ENCODE measurements at regions not wholly inside any gene's neighbourhood (a gene's known extent, or its start where the extent isn't known, plus 50 kb on each side); places are given as distances from the start of the nearest gene placed in this dataset.

DNA sequence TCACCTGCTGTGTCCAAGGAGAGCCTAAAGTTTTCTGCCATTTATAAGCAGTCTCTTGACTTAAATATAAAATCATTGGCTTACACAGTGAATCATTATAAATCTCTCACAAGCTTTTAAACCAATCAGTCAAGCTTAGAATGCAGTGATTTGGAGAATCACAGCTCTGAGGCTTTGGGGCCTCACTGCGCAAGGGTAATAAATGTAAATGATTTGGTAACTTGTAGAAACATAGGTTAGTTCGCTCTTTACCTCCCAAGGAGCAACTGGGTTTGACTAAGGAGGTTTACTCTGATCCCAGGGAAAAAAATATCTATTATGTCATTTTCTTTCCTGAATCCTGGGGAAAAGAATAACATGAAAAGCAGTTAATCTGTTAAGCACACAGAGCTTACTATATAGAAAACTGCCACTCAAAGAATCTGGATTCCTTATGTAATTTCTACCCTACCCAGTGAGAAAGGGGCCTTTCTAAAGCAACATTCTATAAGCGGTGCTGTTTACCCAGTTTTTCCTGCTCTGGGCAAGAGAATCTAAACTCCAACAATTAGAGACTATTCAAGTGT is 128.2 kb downstream of the MZT1 start:
- Histone ChIP-seq H3K79me2 (ENCODE audit: low read depth) (no peaks in the 10 kb centered on the region), H4K20me1 (ENCODE audit: low read depth) (no peaks in the 10 kb centered on the region), H3K9me3 (ENCODE audit: low read depth) (no peaks in the 10 kb centered on the region), H3K4me2 (no peak overlapping the region), H3K36me3 (no peaks in the 10 kb centered on the region), H2AFZ (replicated peaks) (no peak overlapping the region), H3K9ac (no peak overlapping the region), H3F3A (ENCODE audit: low read depth) (no peaks in the 10 kb centered on the region), H3K4me1 (peaks cover 3% of the 10 kb centered on the region), H3K4me3 (no peak overlapping the region), H3K27me3 (no peaks in the 10 kb centered on the region), H3K27ac (no peak overlapping the region)
- no peaks in the 10 kb centered on the region for H3K9me3 Mint-ChIP-seq
- H3K4me3 Mint-ChIP-seq, result no peak overlapping the region
- no peaks in the 10 kb centered on the region for H3K36me3 Mint-ChIP-seq
- H3K4me1 Mint-ChIP-seq, result peaks cover 13% of the 10 kb centered on the region
- TF ChIP-seq EZH2 (IDR thresholded peaks at IDR 0.05) (no peak), EZH2phosphoT487 (IDR thresholded peaks at IDR 0.05) (no peak)
- TF ChIP-seq, protein P1, sequence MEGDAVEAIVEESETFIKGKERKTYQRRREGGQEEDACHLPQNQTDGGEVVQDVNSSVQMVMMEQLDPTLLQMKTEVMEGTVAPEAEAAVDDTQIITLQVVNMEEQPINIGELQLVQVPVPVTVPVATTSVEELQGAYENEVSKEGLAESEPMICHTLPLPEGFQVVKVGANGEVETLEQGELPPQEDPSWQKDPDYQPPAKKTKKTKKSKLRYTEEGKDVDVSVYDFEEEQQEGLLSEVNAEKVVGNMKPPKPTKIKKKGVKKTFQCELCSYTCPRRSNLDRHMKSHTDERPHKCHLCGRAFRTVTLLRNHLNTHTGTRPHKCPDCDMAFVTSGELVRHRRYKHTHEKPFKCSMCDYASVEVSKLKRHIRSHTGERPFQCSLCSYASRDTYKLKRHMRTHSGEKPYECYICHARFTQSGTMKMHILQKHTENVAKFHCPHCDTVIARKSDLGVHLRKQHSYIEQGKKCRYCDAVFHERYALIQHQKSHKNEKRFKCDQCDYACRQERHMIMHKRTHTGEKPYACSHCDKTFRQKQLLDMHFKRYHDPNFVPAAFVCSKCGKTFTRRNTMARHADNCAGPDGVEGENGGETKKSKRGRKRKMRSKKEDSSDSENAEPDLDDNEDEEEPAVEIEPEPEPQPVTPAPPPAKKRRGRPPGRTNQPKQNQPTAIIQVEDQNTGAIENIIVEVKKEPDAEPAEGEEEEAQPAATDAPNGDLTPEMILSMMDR (IDR thresholded peaks at IDR 0.05), result no peak
- no peak for DNase-seq (ENCODE audit: low spot score)
- H3K27ac Mint-ChIP-seq, result no peak overlapping the region
- peaks cover 2% of the 10 kb centered on the region for H3K27me3 Mint-ChIP-seq (ENCODE audit: insufficient read depth, low read depth)

DNA sequence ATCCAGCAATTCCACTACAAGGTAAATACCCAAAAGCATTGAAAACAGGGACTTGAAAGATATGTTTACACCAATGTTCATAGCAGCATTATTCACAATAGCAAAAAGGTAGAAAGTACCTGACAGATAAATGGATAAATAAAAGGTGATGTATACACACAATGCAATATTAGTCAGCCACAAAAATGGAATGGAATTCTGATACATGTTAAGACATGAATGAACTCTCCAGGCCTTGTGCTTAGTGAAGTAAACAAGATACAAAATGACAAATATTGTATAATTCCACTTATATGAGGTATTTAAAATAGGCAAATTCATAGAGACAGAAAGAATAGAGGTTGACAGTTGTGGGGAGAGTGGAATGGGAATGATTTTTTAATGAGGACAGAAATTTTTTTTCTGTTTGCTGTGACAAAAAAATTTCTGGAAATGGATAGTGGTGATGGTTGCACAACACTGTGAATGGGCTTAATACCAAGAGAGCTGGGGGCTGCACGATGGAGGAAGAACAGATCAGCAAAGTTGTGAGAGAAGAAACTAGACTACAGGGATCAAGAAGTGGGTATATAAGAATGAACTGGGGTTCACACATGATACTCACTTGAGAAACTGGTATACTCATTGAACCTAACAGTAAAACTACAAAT is 137.2 kb downstream of the MZT1 start:
- H3K27me3 Mint-ChIP-seq (ENCODE audit: insufficient read depth, low read depth), result no peaks in the 10 kb centered on the region
- Histone ChIP-seq H3K9ac (no peak overlapping the region), H3K4me3 (no peak overlapping the region), H3K4me1 (no peaks in the 10 kb centered on the region), H3K27ac (no peak overlapping the region), H3K79me2 (ENCODE audit: low read depth) (no peaks in the 10 kb centered on the region), H3F3A (ENCODE audit: low read depth) (no peaks in the 10 kb centered on the region), H3K36me3 (no peaks in the 10 kb centered on the region), H3K27me3 (no peaks in the 10 kb centered on the region), H3K4me2 (no peak overlapping the region), H4K20me1 (ENCODE audit: low read depth) (no peaks in the 10 kb centered on the region), H2AFZ (replicated peaks) (no peak overlapping the region), H3K9me3 (ENCODE audit: low read depth) (no peaks in the 10 kb centered on the region)
- no peak overlapping the region for H3K4me3 Mint-ChIP-seq
- H3K36me3 Mint-ChIP-seq, result no peaks in the 10 kb centered on the region
- no peak overlapping the region for H3K27ac Mint-ChIP-seq
- no peak for DNase-seq (ENCODE audit: low spot score)
- TF ChIP-seq, protein P1 (IDR thresholded peaks at IDR 0.05), result no peak
- TF ChIP-seq EZH2 (IDR thresholded peaks at IDR 0.05) (no peak), EZH2phosphoT487 (IDR thresholded peaks at IDR 0.05) (no peak)
- H3K4me1 Mint-ChIP-seq, result no peaks in the 10 kb centered on the region
- H3K9me3 Mint-ChIP-seq, result no peaks in the 10 kb centered on the region

DNA sequence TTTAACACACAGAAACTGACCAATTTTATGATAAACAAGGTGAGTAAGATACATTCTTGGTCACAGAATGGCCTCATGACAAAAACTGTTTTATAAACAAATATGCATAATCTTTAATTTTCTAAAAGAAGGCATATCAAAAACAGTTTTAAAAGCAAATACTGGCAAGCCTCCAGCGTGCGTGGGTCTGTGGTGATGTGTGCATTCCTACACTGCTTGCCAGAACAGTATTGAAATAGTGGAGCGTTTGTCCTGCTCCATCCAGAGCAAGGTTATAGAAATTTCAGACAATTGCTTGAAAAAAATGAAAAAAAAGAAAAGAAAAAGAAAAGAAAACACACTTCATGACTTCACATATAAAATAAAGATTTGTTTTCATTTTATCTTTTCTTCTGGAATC is 140.9 kb downstream of the MZT1 start:
- H3K27ac Mint-ChIP-seq, result no peak overlapping the region

More for the DNA sequence above, 140.9 kb downstream of the MZT1 start:
- Mint-ChIP-seq H3K4me3 (no peak overlapping the region), H3K36me3 (no peaks in the 10 kb centered on the region), H3K27me3 (ENCODE audit: insufficient read depth, low read depth) (peaks cover 2% of the 10 kb centered on the region), H3K9me3 (no peaks in the 10 kb centered on the region), H3K4me1 (no peaks in the 10 kb centered on the region)
- Histone ChIP-seq H3K36me3 (no peaks in the 10 kb centered on the region), H3K9ac (no peak overlapping the region), H3K9me3 (ENCODE audit: low read depth) (no peaks in the 10 kb centered on the region), H3K27ac (no peak overlapping the region), H4K20me1 (ENCODE audit: low read depth) (no peaks in the 10 kb centered on the region), H2AFZ (replicated peaks) (no peak overlapping the region), H3K27me3 (no peaks in the 10 kb centered on the region), H3K4me2 (no peak overlapping the region), H3F3A (ENCODE audit: low read depth) (no peaks in the 10 kb centered on the region), H3K79me2 (ENCODE audit: low read depth) (no peaks in the 10 kb centered on the region), H3K4me3 (no peak overlapping the region), H3K4me1 (no peaks in the 10 kb centered on the region)
- no peak for DNase-seq (ENCODE audit: low spot score)
- no peak for TF ChIP-seq EZH2 (IDR thresholded peaks at IDR 0.05)
- TF ChIP-seq EZH2phosphoT487 (IDR thresholded peaks at IDR 0.05), result no peak
- TF ChIP-seq, protein P1 (IDR thresholded peaks at IDR 0.05), result no peak
